ENCODE measurements at regions not wholly inside any gene's neighbourhood (a gene's known extent, or its start where the extent isn't known, plus 50 kb on each side); places are given as distances from the start of the nearest gene placed in this dataset.
"Not testable (repeated sequence)": the region's sequence is repeated elsewhere in the genome, so short reads cannot be mapped to it uniquely, and the experiment has no call there.

DNA sequence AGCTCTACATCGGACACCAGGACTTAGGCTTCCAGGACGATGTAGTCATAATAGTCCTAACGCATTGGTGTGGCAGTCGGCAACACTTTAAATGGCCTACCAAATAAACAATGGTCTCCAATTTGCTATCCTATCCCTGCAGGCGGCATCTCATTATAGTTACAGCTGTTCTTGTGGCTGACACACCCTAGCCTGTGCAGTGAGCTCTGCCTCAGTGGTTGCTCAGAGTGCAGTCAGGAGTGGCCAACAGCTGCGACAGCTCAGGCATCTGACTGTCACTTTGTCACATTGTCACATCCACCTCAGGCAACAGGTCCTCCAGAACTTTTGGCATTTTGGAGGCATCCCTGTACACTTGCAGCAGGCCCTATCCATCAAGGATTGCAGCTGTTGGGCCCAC is 77.9 kb downstream of the OR4M2 start:
- not testable (repeated sequence) for H3K9me3 ChIP-seq (replicated peaks in 1 of 2; ENCODE audit: control insufficient read depth in 2 of 2, insufficient read depth in 1 of 2, low read depth in 1 of 2, low read length in 2 of 2); H3K79me1 ChIP-seq (ENCODE audit: low read depth, low read length); H2BK5ac ChIP-seq (ENCODE audit: low read length); H4K91ac ChIP-seq (ENCODE audit: low read depth, low read length, poor library complexity); H2BK15ac ChIP-seq (ENCODE audit: low read length); H3K18ac ChIP-seq (ENCODE audit: low read length); H3K14ac ChIP-seq (ENCODE audit: low read length); H3K23ac ChIP-seq (ENCODE audit: low read depth, low read length, poor library complexity); DNase-seq (ENCODE audit: low spot score); H2BK120ac ChIP-seq (ENCODE audit: low read depth, low read length); H3K9ac ChIP-seq (ENCODE audit: low read depth, low read length, poor library complexity); H3K27ac ChIP-seq (replicated peaks; ENCODE audit: low read length); H3K36me3 ChIP-seq (replicated peaks in 1 of 2; ENCODE audit: control insufficient read depth in 2 of 2, insufficient read depth in 2 of 2, low read length in 2 of 2); H3K4me3 ChIP-seq (ENCODE audit: low read length in 2 of 2); H4K8ac ChIP-seq (ENCODE audit: low read depth, low read length); H3K4me2 ChIP-seq (ENCODE audit: insufficient read depth, low read length, poor library complexity, severe bottlenecking); H2BK12ac ChIP-seq (ENCODE audit: low read length); H3K4ac ChIP-seq (ENCODE audit: low read length); H3K27me3 ChIP-seq (ENCODE audit: control insufficient read depth in 3 of 3, insufficient read depth in 3 of 3, low read depth in 1 of 3, low read length in 3 of 3); H2AK5ac ChIP-seq (ENCODE audit: low read depth, low read length); H2AFZ ChIP-seq (ENCODE audit: low read length); H3K4me1 ChIP-seq (ENCODE audit: control insufficient read depth in 2 of 2, insufficient read depth in 1 of 2, low read depth in 1 of 2, low read length in 2 of 2)
- WGBS, 2 donors (ENCODE audit: extremely low coverage in 2 of 2, insufficient read length in 2 of 2, insufficient replicate concordance in 1 of 2): no CpG with 5 or more reads among the region's 6 CpGs

- not testable (repeated sequence) for H2BK120ac ChIP-seq (ENCODE audit: low read depth, low read length); H3K4me2 ChIP-seq (ENCODE audit: insufficient read depth, low read length, poor library complexity, severe bottlenecking); H2AFZ ChIP-seq (ENCODE audit: low read length); H3K14ac ChIP-seq (ENCODE audit: low read length); H3K79me1 ChIP-seq (ENCODE audit: low read depth, low read length); H2AK5ac ChIP-seq (ENCODE audit: low read depth, low read length); H2BK5ac ChIP-seq (ENCODE audit: low read length); H3K18ac ChIP-seq (ENCODE audit: low read length); H3K27me3 ChIP-seq (ENCODE audit: control insufficient read depth in 3 of 3, insufficient read depth in 3 of 3, low read depth in 1 of 3, low read length in 3 of 3); H4K8ac ChIP-seq (ENCODE audit: low read depth, low read length); H3K4me1 ChIP-seq (ENCODE audit: control insufficient read depth in 2 of 2, insufficient read depth in 1 of 2, low read depth in 1 of 2, low read length in 2 of 2); H3K4me3 ChIP-seq (ENCODE audit: low read length in 2 of 2); H3K4ac ChIP-seq (ENCODE audit: low read length); H3K9me3 ChIP-seq (replicated peaks in 1 of 2; ENCODE audit: control insufficient read depth in 2 of 2, insufficient read depth in 1 of 2, low read depth in 1 of 2, low read length in 2 of 2); H3K36me3 ChIP-seq (replicated peaks in 1 of 2; ENCODE audit: control insufficient read depth in 2 of 2, insufficient read depth in 2 of 2, low read length in 2 of 2); H3K23ac ChIP-seq (ENCODE audit: low read depth, low read length, poor library complexity); H3K9ac ChIP-seq (ENCODE audit: low read depth, low read length, poor library complexity); H4K91ac ChIP-seq (ENCODE audit: low read depth, low read length, poor library complexity); H3K27ac ChIP-seq (replicated peaks; ENCODE audit: low read length); DNase-seq (ENCODE audit: low spot score); H2BK15ac ChIP-seq (ENCODE audit: low read length); H2BK12ac ChIP-seq (ENCODE audit: low read length)
- WGBS, 2 donors (ENCODE audit: extremely low coverage in 2 of 2, insufficient read length in 2 of 2, insufficient replicate concordance in 1 of 2): no CpG with 5 or more reads among the region's 8 CpGs
These were observed 80.0 kb downstream of the OR4M2 start for GRCh38 chr15:22160283-22160682.

DNA sequence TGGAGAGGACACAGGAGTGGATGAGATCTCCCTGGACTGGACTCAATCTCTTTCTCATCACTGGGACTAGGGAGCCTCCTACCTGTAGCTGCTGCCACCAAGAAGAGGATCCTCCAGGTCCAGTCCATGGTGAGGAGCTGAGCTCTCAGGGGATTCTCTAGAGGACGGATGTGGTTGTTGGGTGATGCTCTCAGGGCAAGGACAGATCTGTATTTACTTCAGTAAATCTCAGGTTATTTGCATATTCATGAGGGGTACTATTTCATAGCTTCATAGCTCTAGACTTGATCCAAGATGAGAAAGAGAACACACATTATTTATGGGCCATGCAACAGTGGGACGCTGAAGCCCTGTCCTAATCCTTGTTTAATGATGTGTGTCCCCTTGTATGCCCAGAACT is 80.4 kb downstream of the OR4M2 start:
- not testable (repeated sequence) for H3K36me3 ChIP-seq (replicated peaks in 1 of 2; ENCODE audit: control insufficient read depth in 2 of 2, insufficient read depth in 2 of 2, low read length in 2 of 2); H3K4me3 ChIP-seq (ENCODE audit: low read length in 2 of 2); H3K9ac ChIP-seq (ENCODE audit: low read depth, low read length, poor library complexity); H3K27me3 ChIP-seq (ENCODE audit: control insufficient read depth in 3 of 3, insufficient read depth in 3 of 3, low read depth in 1 of 3, low read length in 3 of 3); H3K4me2 ChIP-seq (ENCODE audit: insufficient read depth, low read length, poor library complexity, severe bottlenecking); H3K9me3 ChIP-seq (replicated peaks in 1 of 2; ENCODE audit: control insufficient read depth in 2 of 2, insufficient read depth in 1 of 2, low read depth in 1 of 2, low read length in 2 of 2); H3K4me1 ChIP-seq (ENCODE audit: control insufficient read depth in 2 of 2, insufficient read depth in 1 of 2, low read depth in 1 of 2, low read length in 2 of 2); H2BK120ac ChIP-seq (ENCODE audit: low read depth, low read length); H3K79me1 ChIP-seq (ENCODE audit: low read depth, low read length); H2AFZ ChIP-seq (ENCODE audit: low read length); H3K23ac ChIP-seq (ENCODE audit: low read depth, low read length, poor library complexity); H3K4ac ChIP-seq (ENCODE audit: low read length); H2AK5ac ChIP-seq (ENCODE audit: low read depth, low read length); DNase-seq (ENCODE audit: low spot score); H2BK15ac ChIP-seq (ENCODE audit: low read length); H2BK5ac ChIP-seq (ENCODE audit: low read length); H3K27ac ChIP-seq (replicated peaks; ENCODE audit: low read length); H2BK12ac ChIP-seq (ENCODE audit: low read length); H3K14ac ChIP-seq (ENCODE audit: low read length); H4K8ac ChIP-seq (ENCODE audit: low read depth, low read length); H3K18ac ChIP-seq (ENCODE audit: low read length); H4K91ac ChIP-seq (ENCODE audit: low read depth, low read length, poor library complexity)
- no CpG with 5 or more reads among the region's 2 CpGs for WGBS, 2 donors (ENCODE audit: extremely low coverage in 2 of 2, insufficient read length in 2 of 2, insufficient replicate concordance in 1 of 2)

DNA sequence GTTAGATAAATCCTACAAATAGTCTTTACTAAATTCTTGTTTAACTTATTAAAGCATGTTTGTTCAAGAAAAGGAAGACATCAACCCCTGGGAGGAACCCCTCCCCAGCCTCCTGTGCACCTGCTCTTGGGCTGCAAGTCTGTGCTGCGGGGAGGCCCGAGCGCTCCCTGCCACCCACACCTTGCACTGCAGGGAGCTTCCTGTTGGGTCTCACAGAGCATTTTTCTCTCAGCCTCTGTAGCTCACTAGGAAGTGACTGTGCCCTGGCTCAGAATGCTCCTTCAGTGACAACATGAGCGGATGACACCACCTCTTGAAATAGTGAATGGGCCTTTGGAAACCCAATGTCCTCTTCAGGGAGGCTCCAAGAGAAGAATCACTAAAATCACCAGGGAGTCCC is 81.1 kb downstream of the OR4M2 start:
- not testable (repeated sequence) for H3K27me3 ChIP-seq (ENCODE audit: control insufficient read depth in 3 of 3, insufficient read depth in 3 of 3, low read depth in 1 of 3, low read length in 3 of 3); H2BK5ac ChIP-seq (ENCODE audit: low read length); H3K27ac ChIP-seq (replicated peaks; ENCODE audit: low read length); H3K4me1 ChIP-seq (ENCODE audit: control insufficient read depth in 2 of 2, insufficient read depth in 1 of 2, low read depth in 1 of 2, low read length in 2 of 2); H3K9ac ChIP-seq (ENCODE audit: low read depth, low read length, poor library complexity); H3K9me3 ChIP-seq (replicated peaks in 1 of 2; ENCODE audit: control insufficient read depth in 2 of 2, insufficient read depth in 1 of 2, low read depth in 1 of 2, low read length in 2 of 2); H3K18ac ChIP-seq (ENCODE audit: low read length); H3K4me2 ChIP-seq (ENCODE audit: insufficient read depth, low read length, poor library complexity, severe bottlenecking); H3K4me3 ChIP-seq (ENCODE audit: low read length in 2 of 2); H3K23ac ChIP-seq (ENCODE audit: low read depth, low read length, poor library complexity); H2BK15ac ChIP-seq (ENCODE audit: low read length); H4K8ac ChIP-seq (ENCODE audit: low read depth, low read length); DNase-seq (ENCODE audit: low spot score); H3K36me3 ChIP-seq (replicated peaks in 1 of 2; ENCODE audit: control insufficient read depth in 2 of 2, insufficient read depth in 2 of 2, low read length in 2 of 2); H2BK120ac ChIP-seq (ENCODE audit: low read depth, low read length); H3K14ac ChIP-seq (ENCODE audit: low read length); H2AK5ac ChIP-seq (ENCODE audit: low read depth, low read length); H3K79me1 ChIP-seq (ENCODE audit: low read depth, low read length); H2AFZ ChIP-seq (ENCODE audit: low read length); H4K91ac ChIP-seq (ENCODE audit: low read depth, low read length, poor library complexity); H2BK12ac ChIP-seq (ENCODE audit: low read length); H3K4ac ChIP-seq (ENCODE audit: low read length)
- no CpG with 5 or more reads among the region's 4 CpGs for WGBS, 2 donors (ENCODE audit: extremely low coverage in 2 of 2, insufficient read length in 2 of 2, insufficient replicate concordance in 1 of 2)

Measured in neuronal stem cell (in vitro differentiated cells).